CD4-positive, alpha-beta T cell treated with Interleukin-4 for 1 hour (primary cell): ENCODE measurements at regions not wholly inside any gene's neighbourhood (a gene's known extent, or its start where the extent isn't known, plus 50 kb on each side); places are given as distances from the start of the nearest gene placed in this dataset.
"Not testable (repeated sequence)": the region's sequence is repeated elsewhere in the genome, so short reads cannot be mapped to it uniquely, and the experiment has no call there.

Experiments
- DNase-seq, 2 donors: peaks; one replicate each; pipeline ENCODE4 v3.0.0-alpha.2; 2020 to 2022

- DNase-seq = no peak
These were observed 1037.0 kb downstream of the NR2F1-AS1 start for GRCh38 chr5:92544036-92544435.

GRCh38 chr5:92543201-92543600, 1037.8 kb downstream of the NR2F1-AS1 start:
- DNase-seq = no peak

- DNase-seq = not testable (repeated sequence)
These were observed 1039.0 kb downstream of the NR2F1-AS1 start for GRCh38 chr5:92542017-92542416.

GRCh38 chr5:92527311-92528078, 1053.5 kb downstream of the NR2F1-AS1 start:
- DNase-seq = no peak

GRCh38 chr5:92525131-92525530, 1055.9 kb downstream of the NR2F1-AS1 start:
- DNase-seq = no peak

- no peak for DNase-seq
These were observed 1061.0 kb downstream of the NR2F1-AS1 start for GRCh38 chr5:92519811-92520632.

- no peak for DNase-seq
These were observed 1062.6 kb downstream of the NR2F1-AS1 start for GRCh38 chr5:92518318-92518904.

- DNase-seq = no peak
These were observed 1066.1 kb downstream of the NR2F1-AS1 start for GRCh38 chr5:92514896-92515295.

GRCh38 chr5:92513067-92513466, 1068.0 kb downstream of the NR2F1-AS1 start:
- no peak for DNase-seq

GRCh38 chr5:92508271-92508670, 1072.7 kb downstream of the NR2F1-AS1 start:
- DNase-seq = no peak

GRCh38 chr5:92505925-92506324, 1075.1 kb downstream of the NR2F1-AS1 start:
- DNase-seq = no peak

GRCh38 chr5:92505145-92505544, 1075.9 kb downstream of the NR2F1-AS1 start:
- no peak for DNase-seq

GRCh38 chr5:92504346-92504745, 1076.7 kb downstream of the NR2F1-AS1 start:
- DNase-seq = no peak

- DNase-seq = no peak
These were observed 1080.3 kb downstream of the NR2F1-AS1 start for GRCh38 chr5:92500752-92501151.

- no peak for DNase-seq
These were observed 1084.5 kb downstream of the NR2F1-AS1 start for GRCh38 chr5:92496545-92496944.

- no peak for DNase-seq
These were observed 1086.5 kb downstream of the NR2F1-AS1 start for GRCh38 chr5:92494508-92494907.

- DNase-seq = no peak
These were observed 1088.1 kb downstream of the NR2F1-AS1 start for GRCh38 chr5:92492908-92493307.

- no peak for DNase-seq
These were observed 1096.5 kb downstream of the NR2F1-AS1 start for GRCh38 chr5:92484484-92484883.

GRCh38 chr5:92472981-92473566, 1090.0 kb upstream of the ARRDC3 start:
- no peak for DNase-seq

GRCh38 chr5:92471861-92472260, 1088.7 kb upstream of the ARRDC3 start:
- no peak for DNase-seq

GRCh38 chr5:92470770-92471169, 1087.7 kb upstream of the ARRDC3 start:
- DNase-seq = no peak

GRCh38 chr5:92468295-92468694, 1085.2 kb upstream of the ARRDC3 start:
- no peak for DNase-seq

- no peak for DNase-seq
These were observed 1084.6 kb upstream of the ARRDC3 start for GRCh38 chr5:92467695-92468094.
